ENCODE measurements at regions not wholly inside any gene's neighbourhood (a gene's known extent, or its start where the extent isn't known, plus 50 kb on each side); places are given as distances from the start of the nearest gene placed in this dataset.

GRCh38 chr12:42789808-42790760 lies 200.5 kb upstream of the PRICKLE1 start:
- no peaks in the 10 kb centered on the region for H3K9me3 ChIP-seq (ENCODE audit: control insufficient read depth, low read length)
- 88 to 92% methylated on average over 7 to 9 of the region's 15 CpGs for WGBS, 2 experiments (ENCODE audit: insufficient coverage in 2 of 2)
- no peak overlapping the region for H3K4me3 ChIP-seq (ENCODE audit: extremely low read depth, insufficient read depth, low read length, poor library complexity, severe bottlenecking)
- peak overlapping the region; percentile 94 for H3K27ac ChIP-seq (ENCODE audit: low read depth, low read length, severe bottlenecking)
- no peaks in the 10 kb centered on the region for H3K36me3 ChIP-seq (ENCODE audit: control insufficient read depth, insufficient read depth, low read length)
- peaks cover 46% of the 10 kb centered on the region for H3K4me1 ChIP-seq (ENCODE audit: control insufficient read depth, insufficient read depth, low read length, poor library complexity, severe bottlenecking)

GRCh38 chr12:42786400-42787148 lies 197.0 kb upstream of the PRICKLE1 start:
- H3K36me3 ChIP-seq (ENCODE audit: control insufficient read depth, insufficient read depth, low read length): no peaks in the 10 kb centered on the region
- peak overlapping the region; percentile 82 for H3K27ac ChIP-seq (ENCODE audit: low read depth, low read length, severe bottlenecking)
- no peak overlapping the region for H3K4me3 ChIP-seq (ENCODE audit: extremely low read depth, insufficient read depth, low read length, poor library complexity, severe bottlenecking)
- peaks cover 46% of the 10 kb centered on the region for H3K4me1 ChIP-seq (ENCODE audit: control insufficient read depth, insufficient read depth, low read length, poor library complexity, severe bottlenecking)
- 60 to 72% methylated on average over 3 to 4 of the region's 5 CpGs for WGBS, 2 experiments (ENCODE audit: insufficient coverage in 2 of 2)
- H3K9me3 ChIP-seq (ENCODE audit: control insufficient read depth, low read length): no peaks in the 10 kb centered on the region

- H3K4me1 ChIP-seq (ENCODE audit: control insufficient read depth, insufficient read depth, low read length, poor library complexity, severe bottlenecking): peaks cover 42% of the 10 kb centered on the region
Measured at GRCh38 chr12:42785944-42786343, 196.4 kb upstream of the PRICKLE1 start.

GRCh38 chr12:42780671-42781070 lies 191.1 kb upstream of the PRICKLE1 start:
- no CpG with 5 or more reads among the region's 1 CpG for WGBS, 2 experiments (ENCODE audit: insufficient coverage in 2 of 2)
- Histone ChIP-seq H3K4me1 (ENCODE audit: control insufficient read depth, insufficient read depth, low read length, poor library complexity, severe bottlenecking) (peaks cover 5% of the 10 kb centered on the region), H3K36me3 (ENCODE audit: control insufficient read depth, insufficient read depth, low read length) (no peaks in the 10 kb centered on the region), H3K4me3 (ENCODE audit: extremely low read depth, insufficient read depth, low read length, poor library complexity, severe bottlenecking) (no peak overlapping the region), H3K9me3 (ENCODE audit: control insufficient read depth, low read length) (no peaks in the 10 kb centered on the region), H3K27ac (ENCODE audit: low read depth, low read length, severe bottlenecking) (no peak overlapping the region)

More at GRCh38 chr12:42785944-42786343, 196.4 kb upstream of the PRICKLE1 start:
- Histone ChIP-seq H3K4me3 (ENCODE audit: extremely low read depth, insufficient read depth, low read length, poor library complexity, severe bottlenecking) (no peak overlapping the region), H3K36me3 (ENCODE audit: control insufficient read depth, insufficient read depth, low read length) (no peaks in the 10 kb centered on the region), H3K9me3 (ENCODE audit: control insufficient read depth, low read length) (no peaks in the 10 kb centered on the region), H3K27ac (ENCODE audit: low read depth, low read length, severe bottlenecking) (peak overlapping the region; percentile 82)
- no CpG with 5 or more reads among the region's 2 CpGs for WGBS, 2 experiments (ENCODE audit: insufficient coverage in 2 of 2)

GRCh38 chr12:42779186-42779859 lies 189.8 kb upstream of the PRICKLE1 start:
- 90 to 95% methylated on average over 2 to 6 of the region's 7 CpGs for WGBS, 2 experiments (ENCODE audit: insufficient coverage in 2 of 2)
- H3K36me3 ChIP-seq (ENCODE audit: control insufficient read depth, insufficient read depth, low read length): no peaks in the 10 kb centered on the region
- H3K4me3 ChIP-seq (ENCODE audit: extremely low read depth, insufficient read depth, low read length, poor library complexity, severe bottlenecking): no peak overlapping the region
- no peak overlapping the region for H3K27ac ChIP-seq (ENCODE audit: low read depth, low read length, severe bottlenecking)
- peaks cover 5% of the 10 kb centered on the region for H3K4me1 ChIP-seq (ENCODE audit: control insufficient read depth, insufficient read depth, low read length, poor library complexity, severe bottlenecking)
- no peaks in the 10 kb centered on the region for H3K9me3 ChIP-seq (ENCODE audit: control insufficient read depth, low read length)

GRCh38 chr12:42776396-42776795 lies 186.8 kb upstream of the PRICKLE1 start:
- WGBS, 2 experiments (ENCODE audit: insufficient coverage in 2 of 2): 94 to 95% methylated on average over 6 to 7 of the region's 9 CpGs
- H3K27ac ChIP-seq (ENCODE audit: low read depth, low read length, severe bottlenecking): no peak overlapping the region
- H3K9me3 ChIP-seq (ENCODE audit: control insufficient read depth, low read length): peaks cover 13% of the 10 kb centered on the region
- H3K4me1 ChIP-seq (ENCODE audit: control insufficient read depth, insufficient read depth, low read length, poor library complexity, severe bottlenecking): peaks cover 5% of the 10 kb centered on the region
- H3K4me3 ChIP-seq (ENCODE audit: extremely low read depth, insufficient read depth, low read length, poor library complexity, severe bottlenecking): no peak overlapping the region
- no peaks in the 10 kb centered on the region for H3K36me3 ChIP-seq (ENCODE audit: control insufficient read depth, insufficient read depth, low read length)

- WGBS, 2 experiments (ENCODE audit: insufficient coverage in 2 of 2): no CpG with 5 or more reads among the region's 3 CpGs
- H3K27ac ChIP-seq (ENCODE audit: low read depth, low read length, severe bottlenecking): no peak overlapping the region
- H3K36me3 ChIP-seq (ENCODE audit: control insufficient read depth, insufficient read depth, low read length): no peaks in the 10 kb centered on the region
- peaks cover 14% of the 10 kb centered on the region for H3K9me3 ChIP-seq (ENCODE audit: control insufficient read depth, low read length)
- no peak overlapping the region for H3K4me3 ChIP-seq (ENCODE audit: extremely low read depth, insufficient read depth, low read length, poor library complexity, severe bottlenecking)
- peaks cover 8% of the 10 kb centered on the region for H3K4me1 ChIP-seq (ENCODE audit: control insufficient read depth, insufficient read depth, low read length, poor library complexity, severe bottlenecking)
Measured at GRCh38 chr12:42774238-42774637, 184.7 kb upstream of the PRICKLE1 start.

GRCh38 chr12:42770261-42770660 lies 180.7 kb upstream of the PRICKLE1 start:
- Histone ChIP-seq H3K27ac (ENCODE audit: low read depth, low read length, severe bottlenecking) (no peak overlapping the region), H3K36me3 (ENCODE audit: control insufficient read depth, insufficient read depth, low read length) (no peaks in the 10 kb centered on the region), H3K4me1 (ENCODE audit: control insufficient read depth, insufficient read depth, low read length, poor library complexity, severe bottlenecking) (peaks cover 12% of the 10 kb centered on the region), H3K4me3 (ENCODE audit: extremely low read depth, insufficient read depth, low read length, poor library complexity, severe bottlenecking) (no peak overlapping the region), H3K9me3 (ENCODE audit: control insufficient read depth, low read length) (peaks cover 14% of the 10 kb centered on the region)
- WGBS, 2 experiments (ENCODE audit: insufficient coverage in 2 of 2): 100% methylated on average over 1 of the region's 3 CpGs; no CpG with 5 or more reads in 1 of the 2 experiments

GRCh38 chr12:42769455-42769854 lies 179.9 kb upstream of the PRICKLE1 start:
- H3K4me3 ChIP-seq (ENCODE audit: extremely low read depth, insufficient read depth, low read length, poor library complexity, severe bottlenecking): no peak overlapping the region
- H3K9me3 ChIP-seq (ENCODE audit: control insufficient read depth, low read length): peaks cover 14% of the 10 kb centered on the region
- 17% methylated on average over 1 of the region's 1 CpG; no CpG with 5 or more reads in 1 of the 2 experiments for WGBS, 2 experiments (ENCODE audit: insufficient coverage in 2 of 2)
- no peak overlapping the region for H3K27ac ChIP-seq (ENCODE audit: low read depth, low read length, severe bottlenecking)
- peaks cover 12% of the 10 kb centered on the region for H3K4me1 ChIP-seq (ENCODE audit: control insufficient read depth, insufficient read depth, low read length, poor library complexity, severe bottlenecking)
- H3K36me3 ChIP-seq (ENCODE audit: control insufficient read depth, insufficient read depth, low read length): no peaks in the 10 kb centered on the region

GRCh38 chr12:42767998-42768397 lies 178.5 kb upstream of the PRICKLE1 start:
- 93 to 98% methylated on average over 4 of the region's 4 CpGs for WGBS, 2 experiments (ENCODE audit: insufficient coverage in 2 of 2)

More at GRCh38 chr12:42767998-42768397, 178.5 kb upstream of the PRICKLE1 start:
- Histone ChIP-seq H3K4me3 (ENCODE audit: extremely low read depth, insufficient read depth, low read length, poor library complexity, severe bottlenecking) (no peak overlapping the region), H3K9me3 (ENCODE audit: control insufficient read depth, low read length) (peaks cover 14% of the 10 kb centered on the region), H3K4me1 (ENCODE audit: control insufficient read depth, insufficient read depth, low read length, poor library complexity, severe bottlenecking) (peaks cover 12% of the 10 kb centered on the region), H3K27ac (ENCODE audit: low read depth, low read length, severe bottlenecking) (no peak overlapping the region), H3K36me3 (ENCODE audit: control insufficient read depth, insufficient read depth, low read length) (no peaks in the 10 kb centered on the region)

Measured in mesodermal cell (in vitro differentiated cells).